Ishikawa (cell line): ENCODE measurements at regions not wholly inside any gene's neighbourhood (a gene's known extent, or its start where the extent isn't known, plus 50 kb on each side); places are given as distances from the start of the nearest gene placed in this dataset.

Source experiments
- CEBPB ChIP-seq: IDR thresholded peaks from 2 replicates; pipeline ENCODE4 v1.6.1; 2012
- CREB1 ChIP-seq: IDR thresholded peaks from 2 replicates; pipeline ENCODE4 v1.6.1; 2012; ENCODE audit warnings: low read depth
- EGR1 ChIP-seq: IDR thresholded peaks from 2 replicates; pipeline ENCODE4 v1.6.1; 2012
- EP300 ChIP-seq: IDR thresholded peaks from 2 replicates; pipeline ENCODE4 v1.6.1; 2012; ENCODE audit warnings: borderline replicate concordance
- FOXM1 ChIP-seq: IDR thresholded peaks from 2 replicates; pipeline ENCODE4 v1.6.1; 2012; ENCODE audit warnings: low read depth, borderline replicate concordance
- MAX ChIP-seq: IDR thresholded peaks from 2 replicates; pipeline ENCODE4 v1.6.1; 2012
- NFIC ChIP-seq: IDR thresholded peaks from 2 replicates; pipeline ENCODE4 v1.6.1; 2012
- RAD21 ChIP-seq: IDR thresholded peaks from 2 replicates; pipeline ENCODE4 v1.6.1; 2012; ENCODE audit warnings: low read depth
- REST ChIP-seq: IDR thresholded peaks from 2 replicates; pipeline ENCODE4 v1.6.1; 2012; ENCODE audit warnings: low read depth, mild to moderate bottlenecking
- TAF1 ChIP-seq: IDR thresholded peaks from 2 replicates; pipeline ENCODE4 v1.6.1; 2012; ENCODE audit warnings: low read depth, mild to moderate bottlenecking
- TCF12 ChIP-seq: IDR thresholded peaks from 2 replicates; pipeline ENCODE4 v1.6.1; 2012; ENCODE audit warnings: low read depth
- TEAD4 ChIP-seq: IDR thresholded peaks from 2 replicates; pipeline ENCODE4 v1.6.1; 2012
- USF1 ChIP-seq: IDR thresholded peaks from 2 replicates; pipeline ENCODE4 v1.6.1; 2012
- YY1 ChIP-seq: IDR thresholded peaks from 2 replicates; pipeline ENCODE4 v1.6.1; 2012; ENCODE audit warnings: low read depth
- ZBTB7A ChIP-seq: IDR thresholded peaks from 2 replicates; pipeline ENCODE4 v1.6.1; 2012; ENCODE audit warnings: low read depth

- TF ChIP-seq EP300: no peak
- no peak for TF ChIP-seq REST
- TF ChIP-seq TCF12: no peak
- TF ChIP-seq YY1: no peak
- TF ChIP-seq ZBTB7A: no peak
- no peak for TF ChIP-seq NFIC
These were observed 364.5 kb downstream of the MTRR start for GRCh38 chr5:8233479-8233878.

GRCh38 chr5:8234179-8234770 lies 365.3 kb downstream of the MTRR start:
- TF ChIP-seq REST: no peak

- TF ChIP-seq USF1 (no peak), TAF1 (no peak), ZBTB7A (no peak), EGR1 (no peak), MAX (no peak), TCF12 (no peak), TEAD4 (no peak), YY1 (no peak), RAD21 (no peak), REST (no peak), EP300 (no peak), FOXM1 (no peak), CEBPB (no peak), CREB1 (no peak), NFIC (no peak)
These were observed 369.1 kb downstream of the MTRR start for GRCh38 chr5:8238080-8238479.

GRCh38 chr5:8239198-8239597 lies 370.2 kb downstream of the MTRR start:
- no peak for TF ChIP-seq EGR1
- TF ChIP-seq TEAD4: no peak
- TF ChIP-seq USF1: no peak
- no peak for TF ChIP-seq TAF1
- no peak for TF ChIP-seq FOXM1
- TF ChIP-seq ZBTB7A: no peak
- no peak for TF ChIP-seq REST
